PC-3 (cell line): ENCODE measurements at regions not wholly inside any gene's neighbourhood (a gene's known extent, or its start where the extent isn't known, plus 50 kb on each side); places are given as distances from the start of the nearest gene placed in this dataset.

Experiments used
- CTCF ChIP-seq: fragments of 300-600 bp; sonication (generic); conservative IDR thresholded peaks from 2 replicates; pipeline ENCODE4 v1.5.1; 2017; ENCODE audit warnings: antibody characterized with exemption, low read depth, mild to moderate bottlenecking, low read length
- EZH2phosphoT487 ChIP-seq: fragments of 300-600 bp; sonication (generic); IDR thresholded peaks from 2 replicates; pipeline ENCODE4 v1.6.1; 2018; ENCODE audit warnings: mild to moderate bottlenecking, antibody characterized with exemption, low read length, borderline replicate concordance

DNA sequence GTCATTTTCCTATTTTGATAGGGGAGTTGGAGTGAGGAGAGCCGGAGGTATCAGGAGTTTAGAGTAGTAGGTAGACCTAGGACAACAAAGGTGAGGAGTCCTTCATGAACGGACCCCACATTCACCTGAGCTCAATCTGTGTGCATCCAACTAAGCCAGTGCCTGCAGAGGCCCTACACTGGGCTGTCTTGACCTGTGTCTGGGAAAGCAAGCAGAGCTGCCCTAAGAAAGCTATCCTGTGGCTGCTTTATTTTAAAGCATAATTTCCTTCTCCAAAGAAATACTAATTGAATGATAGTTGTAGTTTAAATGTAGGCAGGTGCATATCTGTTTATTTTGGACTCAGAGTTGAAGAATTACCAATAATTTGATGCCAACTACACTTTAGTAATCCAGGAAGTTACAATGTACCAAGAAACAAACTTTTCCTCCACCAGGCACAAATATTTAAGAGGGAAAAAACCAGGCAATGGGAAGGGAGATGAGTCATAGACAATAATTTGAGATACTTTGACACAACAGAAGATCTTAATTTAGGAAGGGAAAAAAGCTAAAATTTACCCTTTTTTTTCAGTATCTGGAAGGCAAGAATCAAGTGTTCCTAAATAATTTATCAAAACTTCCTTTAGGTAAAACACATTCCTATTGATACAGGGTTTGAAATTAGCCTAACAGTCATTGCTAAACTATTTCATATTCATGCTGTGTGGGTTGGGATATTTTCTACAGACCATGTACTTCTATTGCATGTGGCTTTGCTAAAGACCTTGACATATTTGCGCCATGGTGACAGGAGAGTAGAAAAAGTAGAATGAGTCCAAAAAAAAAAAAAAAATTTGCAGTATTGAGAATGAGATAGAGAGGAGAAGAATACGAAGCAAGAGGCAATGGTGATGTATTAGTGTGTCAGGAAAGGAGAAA is 376.6 kb upstream of the TUSC1 start:
- TF ChIP-seq CTCF (no peak), EZH2phosphoT487 (no peak)
